Activated naive CD4-positive, alpha-beta T cell treated with anti-CD3 and anti-CD28 coated beads, Interleukin-2, amount 50 U/mL, for 72 hours (primary cell): ENCODE measurements at regions not wholly inside any gene's neighbourhood (a gene's known extent, or its start where the extent isn't known, plus 50 kb on each side); places are given as distances from the start of the nearest gene placed in this dataset.

Source experiments
- ATAC-seq, 2 donors: fragments of 150-1000 bp; cut with Tn5 transposase; 2 replicates each; pipeline ENCODE4 v1.10.0; 2021; ENCODE audit warnings: mild to moderate bottlenecking in 2 of 2, moderate library complexity in 2 of 2
- DNase-seq, 2 donors: peaks; one replicate each; pipeline ENCODE4 v3.0.0; 2021 to 2022; ENCODE audit warnings: low spot score in 2 of 2
- H3K27ac Mint-ChIP-seq, 2 donors: one replicate each; pipeline ENCODE4 v1.8.0; 2022; ENCODE audit warnings: mild to moderate bottlenecking in 2 of 2, mixed read lengths in 2 of 2
- H3K36me3 Mint-ChIP-seq, 2 donors: one replicate each; pipeline ENCODE4 v1.8.0; 2022; ENCODE audit warnings: mixed read lengths in 2 of 2
- H3K9me3 Mint-ChIP-seq, 2 donors: one replicate each; pipeline ENCODE4 v1.8.0; 2022; ENCODE audit warnings: mixed read lengths in 2 of 2

GRCh38 chr4:43987331-43987944, 461.2 kb downstream of the KCTD8 start:
- DNase-seq (no peak), ATAC-seq (no peak)
- peaks cover 7 to 16% of the 10 kb centered on the region in 2 donors for H3K9me3 Mint-ChIP-seq
- no peak overlapping the region for H3K27ac Mint-ChIP-seq
- H3K36me3 Mint-ChIP-seq, result peaks cover 0 to 5% of the 10 kb centered on the region in 2 donors

- Mint-ChIP-seq H3K27ac (no peak overlapping the region), H3K9me3 (peaks cover 3 to 9% of the 10 kb centered on the region in 2 donors), H3K36me3 (no peaks in the 10 kb centered on the region)
- no peak for DNase-seq
- ATAC-seq, result no peak
Measured at GRCh38 chr4:43990551-43990950, 458.1 kb downstream of the KCTD8 start.

- Mint-ChIP-seq H3K9me3 (peaks cover 3 to 9% of the 10 kb centered on the region in 2 donors), H3K27ac (no peak overlapping the region), H3K36me3 (no peaks in the 10 kb centered on the region)
- no peak for ATAC-seq
- DNase-seq, result no peak
Measured at GRCh38 chr4:43990963-43991362, 457.6 kb downstream of the KCTD8 start.

GRCh38 chr4:43992552-43992951, 456.1 kb downstream of the KCTD8 start:
- Mint-ChIP-seq H3K36me3 (no peaks in the 10 kb centered on the region), H3K9me3 (peaks cover 3 to 9% of the 10 kb centered on the region in 2 donors), H3K27ac (no peak overlapping the region)
- DNase-seq (no peak), ATAC-seq (no peak)

DNA sequence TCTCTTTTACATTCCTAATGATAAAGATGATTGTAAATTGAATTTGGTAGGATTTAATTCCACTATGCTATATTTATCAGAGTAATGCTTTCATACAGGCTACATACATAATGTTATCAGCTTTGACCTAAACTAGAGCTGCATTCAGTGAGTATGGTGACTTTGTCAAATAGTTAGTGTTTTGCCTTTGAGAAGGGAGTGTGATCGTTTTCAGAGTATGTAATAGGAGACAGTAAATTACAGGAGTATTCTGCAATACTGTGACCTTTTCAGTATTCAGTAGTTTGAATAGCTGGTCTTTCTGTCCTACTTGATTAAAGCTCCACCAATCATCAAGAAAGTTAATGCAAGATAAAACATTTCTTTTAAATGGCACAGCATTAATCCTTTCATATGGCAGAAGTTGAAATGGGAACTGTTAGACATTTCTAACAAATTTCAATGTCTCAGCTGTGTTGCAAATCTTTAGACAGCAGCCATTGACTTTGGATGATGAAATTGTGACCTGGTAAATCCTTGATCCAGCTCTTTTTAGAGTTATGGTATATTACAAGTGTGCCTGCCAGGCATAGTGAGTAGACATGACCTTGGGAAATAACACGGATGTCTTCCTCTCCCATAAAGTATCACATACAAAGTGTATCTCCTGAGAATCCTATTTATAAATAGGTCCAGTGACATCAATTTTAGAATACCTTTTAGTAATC, 455.3 kb downstream of the KCTD8 start:
- Mint-ChIP-seq H3K36me3 (no peaks in the 10 kb centered on the region), H3K9me3 (peaks cover 3 to 9% of the 10 kb centered on the region in 2 donors), H3K27ac (no peak overlapping the region)
- DNase-seq (no peak), ATAC-seq (no peak)

GRCh38 chr4:43999669-44000068, 448.9 kb downstream of the KCTD8 start:
- Mint-ChIP-seq H3K27ac (no peak overlapping the region), H3K36me3 (no peaks in the 10 kb centered on the region), H3K9me3 (no peaks in the 10 kb centered on the region)
- DNase-seq (no peak), ATAC-seq (no peak)

DNA sequence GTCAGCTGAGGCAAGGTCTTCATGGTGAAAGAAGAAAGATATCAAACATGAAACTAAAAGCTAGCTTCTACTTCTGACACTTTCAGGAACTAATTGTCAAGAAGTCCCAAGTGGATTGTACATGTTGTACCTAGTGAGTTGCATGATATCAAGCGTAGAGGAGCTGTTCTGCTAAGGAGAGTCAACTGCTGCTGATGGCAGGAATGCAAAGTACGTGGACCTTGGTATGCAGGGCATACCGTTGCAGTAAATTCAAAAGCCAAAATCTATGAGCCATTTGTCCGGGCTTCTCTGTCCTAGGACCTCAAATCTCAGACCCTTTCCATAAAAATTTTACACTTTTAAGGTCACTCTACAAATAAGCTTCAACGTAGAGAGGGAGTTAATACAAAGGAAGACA, 446.2 kb downstream of the KCTD8 start:
- Mint-ChIP-seq H3K27ac (no peak overlapping the region), H3K9me3 (no peaks in the 10 kb centered on the region), H3K36me3 (no peaks in the 10 kb centered on the region)
- DNase-seq (no peak), ATAC-seq (no peak)

- peaks cover 9 to 11% of the 10 kb centered on the region in 2 donors for H3K9me3 Mint-ChIP-seq
- no peak overlapping the region for H3K27ac Mint-ChIP-seq
- DNase-seq (no peak), ATAC-seq (no peak)
- H3K36me3 Mint-ChIP-seq, result no peaks in the 10 kb centered on the region
Measured at GRCh38 chr4:44016570-44017421, 431.8 kb downstream of the KCTD8 start.

GRCh38 chr4:44017422-44017739, 431.2 kb downstream of the KCTD8 start:
- no peak for ATAC-seq
- Mint-ChIP-seq H3K9me3 (peaks cover 9 to 11% of the 10 kb centered on the region in 2 donors), H3K36me3 (no peaks in the 10 kb centered on the region), H3K27ac (no peak overlapping the region)
- DNase-seq, result no peak

GRCh38 chr4:44019721-44020120, 428.9 kb downstream of the KCTD8 start:
- no peaks in the 10 kb centered on the region for H3K36me3 Mint-ChIP-seq
- ATAC-seq, result no peak
- no peak for DNase-seq
- H3K9me3 Mint-ChIP-seq, result peaks cover 3 to 8% of the 10 kb centered on the region in 2 donors
- no peak overlapping the region for H3K27ac Mint-ChIP-seq

- no peaks in the 10 kb centered on the region for H3K36me3 Mint-ChIP-seq
- ATAC-seq (no peak), DNase-seq (no peak)
- peaks cover 6 to 21% of the 10 kb centered on the region in 2 donors for H3K9me3 Mint-ChIP-seq
- no peak overlapping the region for H3K27ac Mint-ChIP-seq
Measured at GRCh38 chr4:44025376-44026020, 423.1 kb downstream of the KCTD8 start.

DNA sequence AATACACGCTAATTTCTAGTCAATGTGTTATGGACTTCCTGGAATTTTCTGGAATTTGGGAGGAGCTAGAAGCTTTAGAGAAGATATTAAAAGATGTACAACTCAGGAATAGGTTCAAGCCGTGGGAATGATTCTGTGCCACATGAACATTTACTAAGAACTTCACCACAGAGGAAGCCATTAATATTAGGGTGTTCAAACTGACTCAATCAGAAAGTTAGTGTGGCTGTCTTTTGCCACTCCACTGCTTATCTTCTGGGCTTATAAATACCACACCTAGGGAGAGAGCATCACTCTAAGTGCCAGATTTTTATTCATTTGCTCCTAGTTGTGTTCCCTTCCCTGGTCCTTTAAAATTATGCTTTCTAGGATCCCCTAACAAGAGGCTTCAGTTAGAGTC, 409.8 kb downstream of the KCTD8 start:
- Mint-ChIP-seq H3K9me3 (peaks cover 19% of the 10 kb centered on the region in 2 donors), H3K27ac (no peak overlapping the region), H3K36me3 (no peaks in the 10 kb centered on the region)
- ATAC-seq, result no peak
- no peak for DNase-seq

- H3K9me3 Mint-ChIP-seq, result peaks cover 13 to 18% of the 10 kb centered on the region in 2 donors
- peaks cover 0 to 4% of the 10 kb centered on the region in 2 donors for H3K36me3 Mint-ChIP-seq
- no peak overlapping the region for H3K27ac Mint-ChIP-seq
- DNase-seq (no peak), ATAC-seq (no peak)
Measured at GRCh38 chr4:44046491-44046890, 402.1 kb downstream of the KCTD8 start.

DNA sequence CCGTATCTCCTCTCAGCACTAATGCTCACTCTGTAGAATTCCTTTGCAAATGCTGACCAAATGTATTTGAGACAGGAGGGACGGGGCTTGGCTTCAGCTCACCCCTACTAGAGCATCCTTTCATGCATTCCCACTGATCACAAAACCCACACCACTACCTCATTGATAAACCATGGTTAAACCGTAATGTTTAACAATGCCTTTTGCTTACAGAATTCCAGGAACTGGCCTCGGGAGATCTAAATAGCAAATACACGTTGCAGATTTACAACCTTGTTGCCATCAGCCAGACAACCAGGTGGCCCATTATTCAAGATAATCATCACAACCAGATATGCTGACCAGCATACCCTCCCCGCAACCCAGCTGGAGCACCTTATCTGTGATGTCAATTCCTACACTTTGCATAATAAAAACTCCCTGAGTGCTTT, 391.9 kb downstream of the KCTD8 start:
- peaks cover 22 to 24% of the 10 kb centered on the region in 2 donors for H3K9me3 Mint-ChIP-seq
- no peaks in the 10 kb centered on the region for H3K36me3 Mint-ChIP-seq
- DNase-seq, result no peak
- H3K27ac Mint-ChIP-seq, result no peak overlapping the region
- no peak for ATAC-seq

DNA sequence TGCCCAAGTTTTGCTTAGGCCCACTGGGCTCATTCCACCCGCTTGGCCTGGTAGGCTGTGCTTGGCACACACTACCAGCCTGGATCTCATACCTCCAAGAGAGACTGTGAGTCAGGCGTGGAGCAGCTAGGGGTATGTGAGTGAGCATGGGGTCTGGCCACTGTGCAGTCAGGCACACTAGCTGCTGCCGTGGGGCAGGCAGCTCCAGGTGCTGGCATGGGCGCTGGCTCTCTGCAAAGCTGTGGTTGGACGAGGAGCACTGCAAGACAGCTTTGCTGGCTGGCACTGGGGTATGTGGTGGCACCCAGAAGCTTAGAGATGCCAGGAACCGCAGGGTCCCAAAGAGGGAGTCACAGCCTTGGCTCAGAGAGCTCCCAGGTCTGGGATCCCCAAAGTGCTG, 377.8 kb downstream of the KCTD8 start:
- H3K36me3 Mint-ChIP-seq, result no peaks in the 10 kb centered on the region
- H3K9me3 Mint-ChIP-seq, result peaks cover 0 to 7% of the 10 kb centered on the region in 2 donors
- no peak overlapping the region for H3K27ac Mint-ChIP-seq
- no peak for ATAC-seq
- DNase-seq, result no peak

- no peaks in the 10 kb centered on the region for H3K36me3 Mint-ChIP-seq
- ATAC-seq (no peak), DNase-seq (no peak)
- peaks cover 0 to 7% of the 10 kb centered on the region in 2 donors for H3K9me3 Mint-ChIP-seq
- no peak overlapping the region for H3K27ac Mint-ChIP-seq
Measured at GRCh38 chr4:44071959-44072955, 376.4 kb downstream of the KCTD8 start.
